Mucosa of descending colon (tissue), 3 donors: ENCODE measurements at regions not wholly inside any gene's neighbourhood (a gene's known extent, or its start where the extent isn't known, plus 50 kb on each side); places are given as distances from the start of the nearest gene placed in this dataset.

Experiments
- ATAC-seq: fragments of 200-7000 bp; cut with Tn5 transposase; one replicate; pipeline ENCODE4 v1.9.1; 2020; ENCODE audit warnings: mild to moderate bottlenecking, moderate library complexity
- DNase-seq, 3 donors: peaks; one replicate each; pipeline ENCODE4 v3.0.0-alpha.2; 2020
- H3K36me3 ChIP-seq: fragments of 200-600 bp; one replicate; pipeline ENCODE4 v1.8.0; 2021; ENCODE audit warnings: low read depth, mild to moderate bottlenecking
- H3K4me1 ChIP-seq: fragments of 200-600 bp; one replicate; pipeline ENCODE4 v1.8.0; 2021; ENCODE audit warnings: low read depth, mild to moderate bottlenecking
- H3K4me3 ChIP-seq: fragments of 200-600 bp; one replicate; pipeline ENCODE4 v1.8.0; 2021; ENCODE audit warnings: mild to moderate bottlenecking
- H3K9me3 ChIP-seq: fragments of 200-600 bp; one replicate; pipeline ENCODE4 v1.8.0; 2021; ENCODE audit warnings: mild to moderate bottlenecking
- intact Hi-C, 2 donors: fragments of 100-400 bp; cut with DNase I in 1 of 2; cut with micrococcal nuclease in 1 of 2; formaldehyde crosslinking; loops; one replicate each; pipeline versions ENCODE4 v1.11.0 to v1.11.1; 2022; cut with DNase I, micrococcal nuclease
- TF ChIP-seq, protein P1 (sequence below): fragments of 200-600 bp; IDR thresholded peaks from one replicate; pipeline ENCODE4 v1.8.0; 2022; ENCODE audit warnings: antibody characterized with exemption, mild to moderate bottlenecking
- donor health status: DM: no; HTN: no; CAD: no; lungs with moderate emphysema.
- donor health status: DM: no; HTN: no; CAD: no.
- donor health status: DM: no; HTN: yes; CAD: no.

DNA sequence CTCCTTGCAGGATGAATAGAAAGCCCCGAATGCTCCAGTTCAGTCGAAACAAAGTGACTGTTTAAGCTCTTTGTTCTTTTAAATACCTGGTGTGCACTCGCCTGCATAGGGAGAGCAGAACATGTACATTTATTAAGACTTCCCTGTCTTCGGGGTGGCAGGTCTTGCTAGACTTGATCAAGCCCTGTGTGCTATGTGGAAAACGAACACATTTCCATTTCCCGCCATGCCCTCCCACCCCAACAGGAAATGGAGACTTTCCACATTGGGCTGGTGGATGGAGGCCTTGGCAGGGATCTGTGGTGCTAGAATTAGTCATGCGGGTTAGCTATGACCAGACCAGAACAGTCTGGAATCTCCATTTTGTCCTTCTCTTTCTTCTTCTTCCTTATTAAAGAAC, 321.0 kb upstream of the THSD7B start:
- Histone ChIP-seq H3K36me3 (no peaks in the 10 kb centered on the region), H3K9me3 (no peaks in the 10 kb centered on the region), H3K4me3 (no peak overlapping the region), H3K4me1 (no peaks in the 10 kb centered on the region)
- DNase-seq (no peak), ATAC-seq (no peak)
- TF ChIP-seq, protein P1, sequence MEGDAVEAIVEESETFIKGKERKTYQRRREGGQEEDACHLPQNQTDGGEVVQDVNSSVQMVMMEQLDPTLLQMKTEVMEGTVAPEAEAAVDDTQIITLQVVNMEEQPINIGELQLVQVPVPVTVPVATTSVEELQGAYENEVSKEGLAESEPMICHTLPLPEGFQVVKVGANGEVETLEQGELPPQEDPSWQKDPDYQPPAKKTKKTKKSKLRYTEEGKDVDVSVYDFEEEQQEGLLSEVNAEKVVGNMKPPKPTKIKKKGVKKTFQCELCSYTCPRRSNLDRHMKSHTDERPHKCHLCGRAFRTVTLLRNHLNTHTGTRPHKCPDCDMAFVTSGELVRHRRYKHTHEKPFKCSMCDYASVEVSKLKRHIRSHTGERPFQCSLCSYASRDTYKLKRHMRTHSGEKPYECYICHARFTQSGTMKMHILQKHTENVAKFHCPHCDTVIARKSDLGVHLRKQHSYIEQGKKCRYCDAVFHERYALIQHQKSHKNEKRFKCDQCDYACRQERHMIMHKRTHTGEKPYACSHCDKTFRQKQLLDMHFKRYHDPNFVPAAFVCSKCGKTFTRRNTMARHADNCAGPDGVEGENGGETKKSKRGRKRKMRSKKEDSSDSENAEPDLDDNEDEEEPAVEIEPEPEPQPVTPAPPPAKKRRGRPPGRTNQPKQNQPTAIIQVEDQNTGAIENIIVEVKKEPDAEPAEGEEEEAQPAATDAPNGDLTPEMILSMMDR, result no peak
- intact Hi-C loops, result no loop called here

DNA sequence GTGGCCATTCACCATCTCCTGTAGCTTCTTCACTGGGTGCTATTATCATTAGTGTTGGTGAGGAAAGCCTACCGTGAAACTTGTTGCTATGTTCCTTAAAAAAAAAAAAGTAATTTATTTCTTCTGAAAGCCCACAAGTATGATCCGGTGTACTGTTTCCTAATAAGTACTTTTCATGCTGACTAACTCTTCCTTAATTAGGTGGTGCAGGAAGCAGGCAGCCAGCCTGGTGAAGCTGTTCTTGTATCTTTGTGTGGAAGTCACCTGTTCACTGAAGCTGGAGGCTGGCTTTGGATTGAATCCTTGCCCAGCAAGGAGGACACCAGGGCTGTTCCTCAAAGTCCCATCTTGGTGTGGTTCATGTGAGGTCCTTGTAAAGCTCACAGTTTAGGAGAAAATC, 321.7 kb upstream of the THSD7B start:
- no peaks in the 10 kb centered on the region for H3K9me3 ChIP-seq
- intact Hi-C loops, result no loop called here
- H3K36me3 ChIP-seq, result no peaks in the 10 kb centered on the region
- H3K4me3 ChIP-seq, result no peak overlapping the region
- DNase-seq (no peak), ATAC-seq (no peak)
- TF ChIP-seq, protein P1, result no peak
- H3K4me1 ChIP-seq, result no peaks in the 10 kb centered on the region

DNA sequence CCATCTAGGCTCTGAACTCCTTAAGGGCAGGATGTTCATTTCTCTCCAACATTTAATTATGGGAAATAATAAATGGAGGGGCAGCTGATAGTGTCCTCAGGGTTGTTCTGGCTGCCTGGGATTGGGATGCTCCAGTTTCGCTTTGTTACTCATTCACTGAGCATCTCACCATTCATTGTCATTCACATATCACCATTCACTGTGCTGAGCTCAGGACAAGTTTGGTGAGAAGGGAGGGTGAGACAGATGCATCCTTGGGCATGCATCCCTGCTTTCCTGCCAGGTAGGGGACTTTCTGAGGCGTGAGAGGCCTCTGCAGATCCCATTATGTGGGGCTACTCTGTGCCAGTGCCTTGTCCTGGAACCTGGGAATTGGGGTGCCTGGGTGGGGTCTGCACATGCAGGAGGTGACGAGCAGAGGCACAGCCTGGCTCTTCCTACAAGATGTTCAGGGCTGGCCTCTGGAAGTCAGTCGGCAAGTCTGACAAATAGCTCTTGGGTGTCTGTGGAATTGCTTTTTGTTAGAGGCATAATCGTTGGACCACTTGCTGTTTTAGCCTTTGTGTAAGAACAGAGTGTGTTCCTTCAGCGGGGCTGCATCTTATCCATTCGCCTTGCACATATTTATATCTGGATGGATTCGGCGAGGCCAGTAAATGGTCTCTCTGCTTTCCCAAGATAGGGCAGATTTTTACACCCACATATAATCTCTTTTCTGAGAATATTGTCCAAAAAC, 323.2 kb upstream of the THSD7B start:
- TF ChIP-seq, protein P1, result no peak
- ATAC-seq (no peak), DNase-seq (no peak)
- no peaks in the 10 kb centered on the region for H3K36me3 ChIP-seq
- H3K4me1 ChIP-seq, result no peaks in the 10 kb centered on the region
- no peaks in the 10 kb centered on the region for H3K9me3 ChIP-seq
- intact Hi-C loops, result no loop called here
- H3K4me3 ChIP-seq, result no peak overlapping the region

DNA sequence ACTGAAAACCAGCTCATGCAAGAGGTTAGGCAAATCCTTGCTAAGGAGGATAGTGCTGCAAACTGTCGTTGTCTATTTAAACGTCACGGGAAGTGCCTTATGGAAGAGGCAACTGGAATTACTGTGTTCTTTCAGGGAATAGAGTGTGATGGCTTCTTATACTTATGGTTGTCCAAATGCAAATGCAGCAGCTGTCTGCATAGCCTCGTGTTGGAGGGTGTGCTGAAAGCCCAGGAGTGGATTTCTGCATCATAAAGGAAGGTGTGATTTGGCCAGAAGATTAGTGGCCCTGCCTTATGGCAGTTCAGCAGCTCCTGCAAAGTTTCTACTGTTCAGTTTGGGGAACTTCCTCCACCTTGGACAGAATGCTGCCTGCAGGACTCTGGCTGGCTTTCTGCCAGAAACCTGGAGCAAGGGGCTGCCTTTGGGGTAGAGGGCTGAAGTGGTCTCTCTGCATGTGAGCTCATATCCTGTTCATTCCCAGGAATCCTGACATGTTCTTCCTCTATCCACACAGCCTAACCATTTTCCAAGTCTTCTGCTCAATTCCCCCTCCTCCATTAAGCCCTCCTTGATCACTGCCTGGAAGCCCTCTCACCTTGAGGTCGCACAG, 321.2 kb upstream of the CXCR4 start:
- H3K36me3 ChIP-seq, result no peaks in the 10 kb centered on the region
- H3K4me1 ChIP-seq, result no peaks in the 10 kb centered on the region
- ATAC-seq (no peak), DNase-seq (no peak)
- no peak overlapping the region for H3K4me3 ChIP-seq
- intact Hi-C loops, result no loop called here
- H3K9me3 ChIP-seq, result no peaks in the 10 kb centered on the region
- TF ChIP-seq, protein P1, result no peak

DNA sequence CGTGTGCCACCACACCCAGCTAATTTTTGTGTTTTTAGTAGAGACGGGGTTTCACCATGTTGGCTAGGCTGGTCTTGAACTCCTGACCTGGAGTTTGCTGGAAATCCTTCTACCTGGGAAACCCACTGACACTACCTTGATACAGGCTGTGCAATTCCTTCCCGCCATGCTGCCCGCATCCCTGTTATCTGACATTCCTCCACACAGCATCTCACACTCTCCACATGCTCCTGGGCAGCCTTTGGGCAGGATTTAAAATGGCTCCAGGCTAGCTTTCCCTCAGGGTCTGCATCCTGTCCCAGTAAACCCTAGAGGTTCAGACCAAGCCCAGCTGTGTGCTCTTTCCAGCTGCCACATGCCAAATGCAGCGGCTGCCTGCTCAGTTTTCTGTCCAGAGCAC, 319.5 kb upstream of the CXCR4 start:
- no peaks in the 10 kb centered on the region for H3K9me3 ChIP-seq
- no peak overlapping the region for H3K4me3 ChIP-seq
- TF ChIP-seq, protein P1, result no peak
- intact Hi-C loops, result no loop called here
- DNase-seq (no peak), ATAC-seq (no peak)
- no peaks in the 10 kb centered on the region for H3K36me3 ChIP-seq
- no peaks in the 10 kb centered on the region for H3K4me1 ChIP-seq
